ENCODE measurements at regions not wholly inside any gene's neighbourhood (a gene's known extent, or its start where the extent isn't known, plus 50 kb on each side); places are given as distances from the start of the nearest gene placed in this dataset.

GRCh38 chr15:95935852-95936251 is 394.6 kb upstream of the NR2F2 start:
- peaks cover 0 to 13% of the 10 kb centered on the region in 2 donors for H3K4me1 ChIP-seq
- no peak overlapping the region for H3K4me3 ChIP-seq
- TF ChIP-seq CTCF (IDR thresholded peaks at IDR 0.05) (no peak), POLR2A (IDR thresholded peaks at IDR 0.05) (no peak)
- intact Hi-C loops (cut with DNase I; ENCODE audit: low total_unique reads) = no loop called here
- H3K9me3 ChIP-seq = no peaks in the 10 kb centered on the region
- no peaks in the 10 kb centered on the region for H3K36me3 ChIP-seq
- DNase-seq = no peak
- no peaks in the 10 kb centered on the region for H3K27me3 ChIP-seq
- H3K27ac ChIP-seq = peak overlapping the region; percentile 58 to 78

GRCh38 chr15:95937128-95937528 is 393.4 kb upstream of the NR2F2 start:
- intact Hi-C loops (cut with DNase I; ENCODE audit: low total_unique reads) = no loop called here
- TF ChIP-seq POLR2A (IDR thresholded peaks at IDR 0.05) (no peak), CTCF (IDR thresholded peaks at IDR 0.05) (no peak)
- no peak overlapping the region for H3K4me3 ChIP-seq
- no peaks in the 10 kb centered on the region for H3K27me3 ChIP-seq
- DNase-seq = no peak
- peaks cover 0 to 13% of the 10 kb centered on the region in 2 donors for H3K4me1 ChIP-seq
- H3K36me3 ChIP-seq = no peaks in the 10 kb centered on the region
- H3K9me3 ChIP-seq = no peaks in the 10 kb centered on the region
- peak overlapping the region; percentile 58 to 78 for H3K27ac ChIP-seq

- intact Hi-C loops (cut with DNase I; ENCODE audit: low total_unique reads) = no loop called here
- no peak overlapping the region for H3K27ac ChIP-seq
These were observed 390.0 kb upstream of the NR2F2 start for GRCh38 chr15:95940431-95940985.

GRCh38 chr15:95944193-95944592 is 386.3 kb upstream of the NR2F2 start:
- TF ChIP-seq POLR2A (IDR thresholded peaks at IDR 0.05) (no peak), CTCF (IDR thresholded peaks at IDR 0.05) (no peak)
- H3K9me3 ChIP-seq = no peaks in the 10 kb centered on the region
- no peaks in the 10 kb centered on the region for H3K27me3 ChIP-seq
- H3K4me3 ChIP-seq = no peak overlapping the region
- no peaks in the 10 kb centered on the region for H3K4me1 ChIP-seq
- intact Hi-C loops (cut with DNase I; ENCODE audit: low total_unique reads) = no loop called here
- H3K36me3 ChIP-seq = no peaks in the 10 kb centered on the region
- no peak for DNase-seq
- H3K27ac ChIP-seq = no peak overlapping the region

More at GRCh38 chr15:95940431-95940985, 390.0 kb upstream of the NR2F2 start:
- no peaks in the 10 kb centered on the region for H3K27me3 ChIP-seq
- H3K4me3 ChIP-seq = no peak overlapping the region
- DNase-seq = no peak
- H3K9me3 ChIP-seq = no peaks in the 10 kb centered on the region
- H3K36me3 ChIP-seq = no peaks in the 10 kb centered on the region
- peaks cover 0 to 13% of the 10 kb centered on the region in 2 donors for H3K4me1 ChIP-seq
- TF ChIP-seq POLR2A (IDR thresholded peaks at IDR 0.05) = no peak
- no peak for TF ChIP-seq CTCF (IDR thresholded peaks at IDR 0.05)

GRCh38 chr15:95944661-95945255 is 385.7 kb upstream of the NR2F2 start:
- intact Hi-C loops (cut with DNase I; ENCODE audit: low total_unique reads) = no loop called here
- Histone ChIP-seq H3K4me3 (no peak overlapping the region), H3K27ac (no peak overlapping the region), H3K36me3 (no peaks in the 10 kb centered on the region), H3K27me3 (no peaks in the 10 kb centered on the region), H3K4me1 (no peaks in the 10 kb centered on the region), H3K9me3 (no peaks in the 10 kb centered on the region)
- TF ChIP-seq CTCF (IDR thresholded peaks at IDR 0.05) (no peak), POLR2A (IDR thresholded peaks at IDR 0.05) (no peak)
- DNase-seq = no peak

Measured in uterus (tissue), 3 donors.